Body of pancreas (tissue), 4 donors: ENCODE measurements at regions not wholly inside any gene's neighbourhood (a gene's known extent, or its start where the extent isn't known, plus 50 kb on each side); places are given as distances from the start of the nearest gene placed in this dataset.

ENCODE experiments used
- CTCF ChIP-seq, 7 experiments: fragments of 450-650 bp in 4 of 7; fragments of 200-600 bp in 3 of 7; sonication (generic) in 3 of 7; IDR thresholded peaks; one replicate each; pipeline ENCODE4 v1.5.1; 2016 to 2019; ENCODE audit warnings: antibody characterized with exemption in 7 of 7
- POLR2A ChIP-seq, 3 donors: fragments of 450-650 bp; IDR thresholded peaks; one replicate each; pipeline ENCODE4 v1.6.1; 2016; ENCODE audit warnings: antibody characterized with exemption in 3 of 3, mild to moderate bottlenecking in 2 of 3

- TF ChIP-seq CTCF (IDR thresholded peaks at IDR 0.05) (no peak), POLR2A (IDR thresholded peaks at IDR 0.05) (no peak)
Measured at GRCh38 chr5:133763744-133764143, 151.4 kb upstream of the FSTL4 start.
